GM23338 (cell line): ENCODE measurements at regions not wholly inside any gene's neighbourhood (a gene's known extent, or its start where the extent isn't known, plus 50 kb on each side); places are given as distances from the start of the nearest gene placed in this dataset.

Source experiments
- EZH2 ChIP-seq: fragments of 200-600 bp; sonication (generic); IDR thresholded peaks from one replicate; pipeline ENCODE4 v1.8.0; 2017; ENCODE audit warnings: antibody characterized with exemption, mild to moderate bottlenecking, low read depth; ENCODE audit not compliant: unreplicated experiment
- JUNB ChIP-seq: IDR thresholded peaks from one replicate; pipeline ENCODE4 v1.6.1; 2016; ENCODE audit warnings: antibody characterized with exemption; ENCODE audit not compliant: unreplicated experiment
- POLR2AphosphoS5 ChIP-seq: IDR thresholded peaks from 2 replicates; pipeline ENCODE4 v1.6.1; 2016; ENCODE audit warnings: antibody characterized with exemption, low read depth
- ZNF331 ChIP-seq: fragments of 250-450 bp; sonication (Bioruptor Pico); IDR thresholded peaks from 2 replicates; pipeline ENCODE4 v1.5.0; 2020; ENCODE audit warnings: low read depth, mild to moderate bottlenecking, moderate library complexity
- TF ChIP-seq, protein P1 (sequence below), 2 experiments: fragments of 200-600 bp in 1 of 2; sonication (generic) in 1 of 2; conservative IDR thresholded peaks; 2 replicates each; pipeline versions ENCODE4 v1.5.1 to v1.6.1; 2016 to 2017; ENCODE audit warnings: antibody characterized with exemption in 2 of 2, low read depth in 2 of 2, mild to moderate bottlenecking in 2 of 2, moderate library complexity in 1 of 2
- TF ChIP-seq, protein P2 (sequence below): IDR thresholded peaks from one replicate; pipeline ENCODE4 v1.6.1; 2018; ENCODE audit warnings: antibody characterized with exemption; ENCODE audit not compliant: unreplicated experiment

DNA sequence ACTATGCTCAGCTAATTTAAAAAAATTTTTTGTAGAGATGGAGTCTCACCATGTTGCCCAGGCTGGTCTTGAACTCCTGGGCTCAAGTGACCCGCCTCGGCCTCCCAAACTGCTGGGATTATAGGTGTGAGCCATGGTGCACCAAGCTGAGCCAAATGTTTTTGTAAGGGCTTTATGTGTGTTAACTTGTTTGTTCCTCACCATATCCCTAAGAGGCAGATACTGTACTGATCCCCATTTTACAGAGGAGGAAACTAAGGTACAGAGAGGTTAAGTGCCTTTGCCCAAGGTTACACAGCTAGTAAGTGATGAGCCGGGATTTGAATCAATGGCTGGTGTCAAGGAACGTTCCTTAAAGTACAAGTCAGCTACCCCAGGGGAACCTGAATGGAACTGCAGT lies 85.3 kb upstream of the KLF7 start:
- TF ChIP-seq POLR2AphosphoS5, result no peak
- no peak for TF ChIP-seq EZH2
- TF ChIP-seq, protein P1, sequence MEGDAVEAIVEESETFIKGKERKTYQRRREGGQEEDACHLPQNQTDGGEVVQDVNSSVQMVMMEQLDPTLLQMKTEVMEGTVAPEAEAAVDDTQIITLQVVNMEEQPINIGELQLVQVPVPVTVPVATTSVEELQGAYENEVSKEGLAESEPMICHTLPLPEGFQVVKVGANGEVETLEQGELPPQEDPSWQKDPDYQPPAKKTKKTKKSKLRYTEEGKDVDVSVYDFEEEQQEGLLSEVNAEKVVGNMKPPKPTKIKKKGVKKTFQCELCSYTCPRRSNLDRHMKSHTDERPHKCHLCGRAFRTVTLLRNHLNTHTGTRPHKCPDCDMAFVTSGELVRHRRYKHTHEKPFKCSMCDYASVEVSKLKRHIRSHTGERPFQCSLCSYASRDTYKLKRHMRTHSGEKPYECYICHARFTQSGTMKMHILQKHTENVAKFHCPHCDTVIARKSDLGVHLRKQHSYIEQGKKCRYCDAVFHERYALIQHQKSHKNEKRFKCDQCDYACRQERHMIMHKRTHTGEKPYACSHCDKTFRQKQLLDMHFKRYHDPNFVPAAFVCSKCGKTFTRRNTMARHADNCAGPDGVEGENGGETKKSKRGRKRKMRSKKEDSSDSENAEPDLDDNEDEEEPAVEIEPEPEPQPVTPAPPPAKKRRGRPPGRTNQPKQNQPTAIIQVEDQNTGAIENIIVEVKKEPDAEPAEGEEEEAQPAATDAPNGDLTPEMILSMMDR (conservative IDR thresholded peaks at IDR 0.05; ENCODE audit: low read depth in 2 of 2), result no peak
- TF ChIP-seq JUNB, result no peak
- TF ChIP-seq ZNF331 (CRISPR knock-in tag), result no peak
- TF ChIP-seq, protein P2, sequence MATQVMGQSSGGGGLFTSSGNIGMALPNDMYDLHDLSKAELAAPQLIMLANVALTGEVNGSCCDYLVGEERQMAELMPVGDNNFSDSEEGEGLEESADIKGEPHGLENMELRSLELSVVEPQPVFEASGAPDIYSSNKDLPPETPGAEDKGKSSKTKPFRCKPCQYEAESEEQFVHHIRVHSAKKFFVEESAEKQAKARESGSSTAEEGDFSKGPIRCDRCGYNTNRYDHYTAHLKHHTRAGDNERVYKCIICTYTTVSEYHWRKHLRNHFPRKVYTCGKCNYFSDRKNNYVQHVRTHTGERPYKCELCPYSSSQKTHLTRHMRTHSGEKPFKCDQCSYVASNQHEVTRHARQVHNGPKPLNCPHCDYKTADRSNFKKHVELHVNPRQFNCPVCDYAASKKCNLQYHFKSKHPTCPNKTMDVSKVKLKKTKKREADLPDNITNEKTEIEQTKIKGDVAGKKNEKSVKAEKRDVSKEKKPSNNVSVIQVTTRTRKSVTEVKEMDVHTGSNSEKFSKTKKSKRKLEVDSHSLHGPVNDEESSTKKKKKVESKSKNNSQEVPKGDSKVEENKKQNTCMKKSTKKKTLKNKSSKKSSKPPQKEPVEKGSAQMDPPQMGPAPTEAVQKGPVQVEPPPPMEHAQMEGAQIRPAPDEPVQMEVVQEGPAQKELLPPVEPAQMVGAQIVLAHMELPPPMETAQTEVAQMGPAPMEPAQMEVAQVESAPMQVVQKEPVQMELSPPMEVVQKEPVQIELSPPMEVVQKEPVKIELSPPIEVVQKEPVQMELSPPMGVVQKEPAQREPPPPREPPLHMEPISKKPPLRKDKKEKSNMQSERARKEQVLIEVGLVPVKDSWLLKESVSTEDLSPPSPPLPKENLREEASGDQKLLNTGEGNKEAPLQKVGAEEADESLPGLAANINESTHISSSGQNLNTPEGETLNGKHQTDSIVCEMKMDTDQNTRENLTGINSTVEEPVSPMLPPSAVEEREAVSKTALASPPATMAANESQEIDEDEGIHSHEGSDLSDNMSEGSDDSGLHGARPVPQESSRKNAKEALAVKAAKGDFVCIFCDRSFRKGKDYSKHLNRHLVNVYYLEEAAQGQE, result no peak
